ENCODE measurements at regions not wholly inside any gene's neighbourhood (a gene's known extent, or its start where the extent isn't known, plus 50 kb on each side); places are given as distances from the start of the nearest gene placed in this dataset.

DNA sequence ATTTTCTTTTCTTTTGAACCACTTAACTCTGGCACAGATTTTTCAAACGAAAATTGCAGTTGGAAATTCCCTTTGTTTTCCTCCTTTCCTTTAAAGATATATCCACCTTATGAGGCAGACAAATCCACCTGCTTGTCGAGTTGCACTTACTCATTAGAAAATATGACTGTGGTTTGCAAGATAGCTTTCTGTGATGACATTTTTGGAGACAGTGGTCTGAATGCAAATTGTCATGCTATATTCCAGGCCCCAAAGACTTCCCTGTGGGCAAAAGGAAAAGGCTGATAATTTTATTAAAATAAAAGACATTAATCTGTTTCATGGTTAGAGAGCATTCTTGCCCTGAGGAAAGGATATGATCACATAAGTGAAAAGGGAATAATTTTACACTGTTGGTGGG, 120.6 kb downstream of the TNFSF18 start:
- H3K4me3 Mint-ChIP-seq = no peak overlapping the region
- Histone ChIP-seq H3K56ac (ENCODE audit: insufficient read length, low read depth, low read length) (no peak overlapping the region), H3K79me2 (ENCODE audit: insufficient read depth, low read length) (no peaks in the 10 kb centered on the region), H2BK5ac (ENCODE audit: insufficient read length, low read length) (no peak overlapping the region), H3K4ac (ENCODE audit: low read depth, low read length) (no peak overlapping the region), H2BK120ac (ENCODE audit: low read depth, low read length, poor library complexity, severe bottlenecking) (no peak overlapping the region), H3K4me1 (ENCODE audit: insufficient read depth, low read length) (no peaks in the 10 kb centered on the region; the same call in 1 of the 2 replicates), H3K23me2 (ENCODE audit: insufficient read length, low read depth, low read length, poor library complexity, severe bottlenecking) (no peaks in the 10 kb centered on the region), H2BK20ac (ENCODE audit: low read depth, low read length, poor library complexity, severe bottlenecking) (no peak overlapping the region), H3K18ac (ENCODE audit: insufficient read length, low read depth, low read length) (no peak overlapping the region), H3K79me1 (ENCODE audit: insufficient read depth, low read depth, low read length, poor library complexity, severe bottlenecking) (no peaks in the 10 kb centered on the region), H4K8ac (replicated peaks; ENCODE audit: insufficient read length, low read depth, low read length) (no peak overlapping the region), H2AFZ (ENCODE audit: low read length) (no peak overlapping the region), H2AK5ac (ENCODE audit: insufficient read length, low read length) (no peak overlapping the region), H4K20me1 (ENCODE audit: control insufficient read depth, insufficient read depth, insufficient read length) (no peaks in the 10 kb centered on the region), H4K91ac (ENCODE audit: insufficient read length, low read depth, low read length) (no peak overlapping the region), H4K5ac (ENCODE audit: insufficient read length, low read depth, low read length) (no peak overlapping the region), H3K27me3 (ENCODE audit: insufficient read depth, low read length) (no peaks in the 10 kb centered on the region), H2BK15ac (ENCODE audit: low read depth, low read length) (no peak overlapping the region), H2BK12ac (ENCODE audit: insufficient read length, low read depth, low read length) (no peak overlapping the region), H3T11ph (ENCODE audit: low read length) (no peak overlapping the region), H3K23ac (ENCODE audit: insufficient read length, low read depth, low read length) (no peak overlapping the region), H3K9me3 (ENCODE audit: control insufficient read depth, low read depth, low read length) (no peaks in the 10 kb centered on the region), H3K14ac (ENCODE audit: insufficient read depth, low read length) (no peak overlapping the region), H3K9ac (ENCODE audit: extremely low read depth, insufficient read length, low read length) (no peak overlapping the region), H3K4me2 (ENCODE audit: insufficient read depth, insufficient read length, low read length) (no peak overlapping the region), H3K27ac (ENCODE audit: insufficient read length, low read depth, low read length) (no peak overlapping the region)
- no peaks in the 10 kb centered on the region for H3K9me3 Mint-ChIP-seq
- no peaks in the 10 kb centered on the region for H3K36me3 Mint-ChIP-seq (ENCODE audit: insufficient read depth in 1 of 3, low read depth in 3 of 3)
- H3K4me1 Mint-ChIP-seq = peaks cover 0 to 2% of the 10 kb centered on the region in 2 experiments; a peak in 1 of 4 replicates
- no peak for DNase-seq
- no CpG with 5 or more reads among the region's 2 CpGs for WGBS (ENCODE audit: extremely low coverage, insufficient read length, low lambda C conversion rate)
- TF ChIP-seq, protein P1, sequence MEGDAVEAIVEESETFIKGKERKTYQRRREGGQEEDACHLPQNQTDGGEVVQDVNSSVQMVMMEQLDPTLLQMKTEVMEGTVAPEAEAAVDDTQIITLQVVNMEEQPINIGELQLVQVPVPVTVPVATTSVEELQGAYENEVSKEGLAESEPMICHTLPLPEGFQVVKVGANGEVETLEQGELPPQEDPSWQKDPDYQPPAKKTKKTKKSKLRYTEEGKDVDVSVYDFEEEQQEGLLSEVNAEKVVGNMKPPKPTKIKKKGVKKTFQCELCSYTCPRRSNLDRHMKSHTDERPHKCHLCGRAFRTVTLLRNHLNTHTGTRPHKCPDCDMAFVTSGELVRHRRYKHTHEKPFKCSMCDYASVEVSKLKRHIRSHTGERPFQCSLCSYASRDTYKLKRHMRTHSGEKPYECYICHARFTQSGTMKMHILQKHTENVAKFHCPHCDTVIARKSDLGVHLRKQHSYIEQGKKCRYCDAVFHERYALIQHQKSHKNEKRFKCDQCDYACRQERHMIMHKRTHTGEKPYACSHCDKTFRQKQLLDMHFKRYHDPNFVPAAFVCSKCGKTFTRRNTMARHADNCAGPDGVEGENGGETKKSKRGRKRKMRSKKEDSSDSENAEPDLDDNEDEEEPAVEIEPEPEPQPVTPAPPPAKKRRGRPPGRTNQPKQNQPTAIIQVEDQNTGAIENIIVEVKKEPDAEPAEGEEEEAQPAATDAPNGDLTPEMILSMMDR (conservative IDR thresholded peaks at IDR 0.05) = no peak
- no peak overlapping the region for H3K27ac Mint-ChIP-seq
- H3K27me3 Mint-ChIP-seq (ENCODE audit: low read depth) = no peaks in the 10 kb centered on the region; the same call in 1 of the 2 replicates

Measured in H9 (cell line).